Superior temporal gyrus (tissue), 1 donor: ENCODE measurements at regions not wholly inside any gene's neighbourhood (a gene's known extent, or its start where the extent isn't known, plus 50 kb on each side); places are given as distances from the start of the nearest gene placed in this dataset.
"Not testable (repeated sequence)": the region's sequence is repeated elsewhere in the genome, so short reads cannot be mapped to it uniquely, and the experiment has no call there.

ENCODE experiments used
- DNase-seq: peaks from one replicate; pipeline ENCODE4 v3.0.0-alpha.2; 2016; ENCODE audit errors: extremely low spot score

- DNase-seq = no peak
These were observed 111.0 kb upstream of the SALL3 start for GRCh38 chr18:78868330-78869316.

DNA sequence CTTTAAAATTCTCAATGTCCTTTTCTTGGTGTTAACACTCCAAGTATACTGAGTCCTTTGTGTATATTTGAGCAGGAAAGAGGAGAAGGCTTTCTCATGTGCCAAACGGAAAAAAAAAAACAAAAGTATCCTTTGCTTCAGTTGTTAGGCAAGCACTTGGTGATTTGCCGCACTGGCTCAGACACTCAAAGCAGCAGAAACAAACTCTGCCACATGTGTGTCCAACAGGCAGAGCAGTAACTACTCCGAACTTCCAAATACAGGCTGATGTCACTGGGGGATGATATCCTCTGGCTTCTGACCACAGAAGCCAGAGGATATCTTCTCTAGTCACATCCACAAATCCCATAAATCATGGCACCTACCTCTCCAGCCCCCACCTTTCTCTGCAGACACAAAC is 108.0 kb upstream of the SALL3 start:
- DNase-seq = peak; percentile 13

- no peak for DNase-seq
These were observed 105.6 kb upstream of the SALL3 start for GRCh38 chr18:78873926-78874500.

GRCh38 chr18:78875016-78875777 is 104.4 kb upstream of the SALL3 start:
- peak; percentile 42 for DNase-seq

DNA sequence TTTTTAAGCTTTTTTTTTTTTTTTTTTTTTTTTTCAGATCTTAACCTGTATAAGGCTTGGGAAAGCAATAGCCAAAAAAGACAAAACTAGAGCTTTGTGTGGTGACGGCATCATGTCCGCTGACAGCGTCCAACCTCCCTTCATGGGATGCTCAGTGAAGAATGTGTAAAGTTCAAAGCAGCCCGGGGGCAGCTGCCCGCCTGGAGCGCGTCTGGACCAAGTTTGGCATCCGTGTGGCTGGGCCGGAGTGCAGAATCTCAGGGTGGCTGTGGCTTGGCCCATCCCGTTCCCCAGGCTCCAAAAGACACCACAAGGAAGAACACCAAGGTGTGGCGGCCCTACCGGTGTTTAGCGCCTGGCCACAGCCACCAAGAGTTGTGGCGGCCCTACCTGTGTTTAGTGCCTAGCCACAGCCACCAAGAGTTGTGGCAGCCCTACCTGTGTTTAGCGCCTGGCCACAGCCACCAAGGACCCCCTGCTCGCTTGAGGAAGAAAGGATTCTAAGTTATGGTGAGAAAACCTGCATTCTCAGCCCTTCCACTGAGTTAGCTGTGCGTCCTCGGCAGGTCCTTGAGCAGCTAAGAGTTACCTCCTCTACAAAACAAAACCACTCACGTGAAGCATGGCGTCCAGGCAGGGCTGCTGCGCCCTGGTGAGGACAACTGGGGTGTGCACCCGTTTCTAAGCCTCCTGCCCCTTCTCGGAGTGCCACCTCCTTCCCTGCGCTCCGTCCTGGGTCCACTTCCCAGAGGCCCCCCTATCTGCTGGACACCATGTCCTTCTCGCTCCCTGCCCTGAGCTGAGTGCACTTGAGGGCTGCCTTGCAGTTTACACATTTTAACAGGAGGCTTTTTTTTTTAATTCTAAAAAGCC is 103.6 kb upstream of the SALL3 start:
- DNase-seq = no peak

DNA sequence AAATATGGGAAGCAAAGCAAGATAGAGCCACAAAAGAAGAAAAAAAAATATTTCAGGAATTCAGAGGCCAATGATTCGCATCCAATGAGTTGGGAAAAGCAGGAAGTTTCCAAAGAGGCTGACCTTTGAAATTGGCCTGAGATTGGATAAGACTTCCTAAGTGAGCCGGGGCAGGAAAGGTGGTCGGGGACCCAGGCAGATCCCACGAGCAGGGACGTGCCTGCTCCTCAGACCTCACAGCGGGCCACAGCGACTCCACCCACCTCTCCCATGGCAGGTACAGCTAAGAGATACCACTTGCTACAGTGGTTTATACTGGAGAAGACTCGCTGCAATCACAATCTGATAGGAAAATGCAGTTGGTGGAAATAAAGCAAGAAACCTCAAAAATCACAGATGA is 102.8 kb upstream of the SALL3 start:
- no peak for DNase-seq

GRCh38 chr18:78878335-78878734 is 101.3 kb upstream of the SALL3 start:
- DNase-seq = no peak

GRCh38 chr18:78879072-78879883 is 100.3 kb upstream of the SALL3 start:
- not testable (repeated sequence) for DNase-seq

DNA sequence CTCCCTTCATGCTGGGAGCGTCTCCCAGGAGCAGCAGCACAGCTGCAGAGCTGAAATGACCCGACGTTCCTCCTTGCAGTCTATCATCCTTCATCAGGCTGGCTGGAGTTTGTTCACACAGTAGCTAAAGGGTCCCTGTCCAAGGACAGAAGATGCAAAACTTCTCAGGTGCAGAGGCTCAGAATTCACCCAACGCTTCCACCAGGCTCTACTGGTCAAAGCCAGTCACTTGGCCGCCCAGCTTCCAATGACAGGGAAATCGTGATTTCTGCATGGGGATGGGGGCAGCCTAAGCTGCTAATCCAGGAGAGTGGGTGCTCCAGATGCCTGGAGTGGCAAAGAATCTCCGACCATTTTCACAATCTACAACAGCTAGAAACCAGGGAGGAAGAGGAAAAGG is 97.0 kb upstream of the SALL3 start:
- no peak for DNase-seq

DNA sequence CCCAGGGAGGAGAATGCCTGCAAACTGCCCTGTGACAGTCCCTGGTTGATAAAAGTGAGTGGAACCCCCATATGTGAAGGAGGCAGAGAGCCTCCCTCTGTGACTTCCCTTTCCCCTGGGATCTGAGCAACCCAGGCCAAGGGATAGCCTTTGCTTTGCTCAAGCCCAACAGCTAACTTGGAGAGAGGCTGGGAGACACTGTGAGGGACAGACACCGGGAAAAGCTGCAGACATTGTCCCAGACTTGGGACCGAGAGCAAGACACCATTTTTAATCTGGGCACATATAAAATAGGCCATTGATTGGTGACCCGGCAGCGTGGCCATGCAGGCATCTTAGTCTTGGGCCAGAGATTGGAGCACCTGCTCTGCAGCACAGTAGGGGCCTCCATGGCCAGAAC is 96.1 kb upstream of the SALL3 start:
- no peak for DNase-seq

GRCh38 chr18:78884502-78884901 is 95.1 kb upstream of the SALL3 start:
- no peak for DNase-seq

- no peak for DNase-seq
These were observed 90.4 kb upstream of the SALL3 start for GRCh38 chr18:78889250-78889649.

GRCh38 chr18:78890388-78890787 is 89.2 kb upstream of the SALL3 start:
- DNase-seq = no peak

- DNase-seq = no peak
These were observed 88.3 kb upstream of the SALL3 start for GRCh38 chr18:78891185-78891762.

DNA sequence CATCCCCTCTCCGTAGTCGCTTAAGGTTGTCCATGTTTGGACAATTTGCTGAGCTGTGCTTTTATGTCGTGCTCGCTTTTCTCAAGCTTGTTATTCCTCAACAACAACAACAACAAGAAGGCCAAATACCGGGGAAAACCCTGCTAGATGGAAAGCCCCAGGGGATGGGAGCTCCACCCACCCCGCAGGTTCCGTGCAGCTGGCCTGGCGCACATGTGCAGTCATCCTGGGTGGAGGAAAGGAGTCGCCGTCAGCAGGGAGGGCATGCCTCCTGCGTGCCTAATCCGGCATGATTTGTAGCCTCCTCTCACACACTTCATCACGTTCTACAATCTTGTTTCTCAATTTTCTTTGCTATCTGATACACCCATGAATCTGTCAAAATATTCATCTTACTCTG is 87.4 kb upstream of the SALL3 start:
- DNase-seq = no peak

- no peak for DNase-seq
These were observed 86.9 kb upstream of the SALL3 start for GRCh38 chr18:78892721-78893120.

GRCh38 chr18:78893281-78894032 is 86.2 kb upstream of the SALL3 start:
- no peak for DNase-seq

GRCh38 chr18:78894033-78894305 is 85.6 kb upstream of the SALL3 start:
- no peak for DNase-seq

GRCh38 chr18:78895207-78896001 is 84.2 kb upstream of the SALL3 start:
- no peak for DNase-seq
